ENCODE measurements at regions not wholly inside any gene's neighbourhood (a gene's known extent, or its start where the extent isn't known, plus 50 kb on each side); places are given as distances from the start of the nearest gene placed in this dataset.
"Not testable (repeated sequence)": the region's sequence is repeated elsewhere in the genome, so short reads cannot be mapped to it uniquely, and the experiment has no call there.

DNA sequence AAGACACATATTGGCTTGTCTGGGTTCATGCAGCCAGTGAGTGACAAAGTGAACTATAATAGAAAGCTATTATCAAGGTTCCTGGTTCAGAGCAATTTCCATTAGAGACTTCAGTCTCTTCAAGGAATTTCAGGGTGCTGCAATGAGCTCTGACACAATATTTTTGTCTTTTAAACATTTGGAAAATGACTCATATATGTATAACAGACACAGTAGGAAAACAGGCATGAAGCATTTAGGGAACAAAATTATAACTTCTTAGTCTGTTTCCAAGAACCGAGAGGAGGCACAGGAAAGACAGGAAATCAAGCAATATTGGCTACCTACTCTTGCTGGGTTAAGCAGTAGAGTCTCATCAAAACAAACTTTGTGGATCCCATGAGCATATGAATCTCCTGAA is 170.4 kb downstream of the PTPRC start:
- no peak for DNase-seq (ENCODE audit: low spot score)

DNA sequence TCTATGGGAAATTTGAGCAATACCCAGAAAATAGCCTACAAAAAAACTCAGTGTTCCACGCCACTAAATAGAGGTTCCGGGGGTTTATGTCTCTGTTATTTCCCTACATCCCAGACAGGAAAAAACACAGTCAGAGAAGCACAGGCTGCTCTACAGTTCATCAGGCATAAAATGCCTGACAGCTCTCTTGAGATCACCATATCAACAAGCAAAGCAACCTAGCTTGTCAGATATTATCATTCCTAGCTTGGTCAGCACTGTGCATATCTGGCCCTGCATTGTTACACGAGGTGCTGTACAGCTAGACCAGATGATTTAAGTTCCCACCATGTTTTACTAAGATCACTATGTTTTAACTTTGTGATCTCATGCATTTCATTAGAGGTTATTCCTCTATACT is 172.6 kb downstream of the PTPRC start:
- no peak for DNase-seq (ENCODE audit: low spot score)

DNA sequence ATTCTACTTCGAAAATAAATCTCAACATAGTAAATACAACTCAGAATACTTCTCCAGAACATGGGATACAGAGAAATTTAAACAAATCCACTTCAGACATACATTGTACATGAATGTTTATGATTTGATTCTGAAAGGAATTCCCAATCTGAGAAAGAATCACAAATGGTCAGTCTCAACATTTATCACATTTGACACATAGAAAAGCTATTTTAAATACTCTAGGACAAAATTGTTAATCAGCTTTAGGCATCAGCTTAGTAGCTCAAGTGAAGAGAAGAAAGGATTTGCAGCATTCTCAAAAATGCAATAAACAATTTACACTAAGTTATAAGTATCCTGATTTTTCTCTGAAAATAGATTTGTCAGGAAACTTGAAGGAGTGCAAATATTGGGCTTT is 184.8 kb downstream of the PTPRC start:
- no peak for DNase-seq (ENCODE audit: low spot score)

DNA sequence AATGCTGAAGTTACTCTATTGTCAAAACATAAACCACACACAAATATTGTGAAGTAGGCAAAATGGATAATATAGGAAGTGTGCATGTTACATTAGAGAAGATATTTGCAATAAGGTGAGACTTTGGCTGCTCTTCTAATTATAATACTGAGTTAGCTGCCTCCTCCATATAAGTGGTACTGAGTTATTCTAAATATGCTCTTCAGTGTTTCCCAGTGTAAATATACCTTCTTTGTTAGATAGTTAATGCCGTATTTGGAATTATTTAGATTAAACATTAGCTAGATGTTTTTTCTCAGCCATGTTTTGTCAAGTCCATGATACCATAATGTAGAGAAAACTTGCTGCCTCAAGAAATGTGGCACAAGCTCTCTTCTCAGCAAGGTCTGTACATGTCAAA is 186.4 kb downstream of the PTPRC start:
- no peak for DNase-seq (ENCODE audit: low spot score)

DNA sequence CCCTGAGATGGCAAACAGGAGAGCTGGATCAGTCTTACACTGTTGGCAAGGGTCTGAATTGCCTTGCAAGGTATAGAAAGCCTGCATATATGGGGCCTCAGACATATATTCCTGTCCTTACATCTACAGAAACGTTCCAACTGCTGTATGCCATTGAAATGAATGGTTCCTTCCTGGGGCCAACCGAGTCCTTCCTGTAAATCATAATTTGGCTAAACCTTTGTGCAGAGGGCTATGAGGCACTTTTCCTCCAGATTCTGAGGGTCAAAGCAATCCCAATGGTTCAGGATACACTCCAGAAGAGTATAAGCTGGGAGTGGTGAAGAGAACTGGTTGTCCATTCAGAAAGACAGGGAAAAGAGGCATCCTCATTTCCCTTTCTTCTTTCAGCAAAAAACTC is 190.5 kb downstream of the PTPRC start:
- no peak for DNase-seq (ENCODE audit: low spot score)

DNA sequence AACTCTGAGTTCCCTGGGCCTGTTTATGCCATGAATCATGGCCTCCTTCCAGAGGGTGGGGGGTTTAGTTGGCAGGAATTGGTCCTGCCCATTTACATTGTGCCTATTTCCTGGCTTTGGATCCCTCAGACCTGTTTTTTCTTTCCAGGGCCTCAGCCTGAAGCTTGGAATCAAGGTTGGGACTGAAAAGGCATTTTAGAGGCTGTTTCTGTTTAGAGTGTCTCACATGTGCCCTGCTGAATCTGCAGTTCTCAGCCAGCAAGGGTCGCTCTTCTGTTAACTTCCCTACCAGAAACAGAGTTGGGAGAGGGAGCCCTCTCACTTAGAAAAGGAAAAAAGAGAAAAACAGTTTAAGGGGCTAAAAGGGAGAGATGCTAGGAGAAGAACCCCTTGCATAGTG is 191.1 kb downstream of the PTPRC start:
- no peak for DNase-seq (ENCODE audit: low spot score)

DNA sequence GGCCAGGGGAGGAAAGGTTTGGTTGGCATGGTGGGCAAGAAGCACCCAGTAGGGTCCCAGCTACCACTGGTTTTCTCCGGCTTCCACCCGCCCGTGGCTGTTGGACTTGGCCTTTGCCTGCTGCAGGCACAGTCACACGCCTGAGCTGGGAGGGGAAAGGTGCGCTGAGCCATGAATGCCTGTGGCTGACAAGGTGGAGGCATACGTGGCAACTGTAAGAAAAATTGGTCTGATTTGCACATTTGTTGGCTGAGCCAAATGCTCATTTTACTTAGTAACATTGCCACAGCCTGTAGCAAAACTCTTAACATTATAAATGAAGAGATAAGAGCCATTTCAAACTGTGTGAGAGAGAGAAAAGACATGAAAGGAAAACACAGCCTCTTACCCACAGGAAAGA is 191.6 kb downstream of the PTPRC start:
- DNase-seq (ENCODE audit: low spot score), result no peak

DNA sequence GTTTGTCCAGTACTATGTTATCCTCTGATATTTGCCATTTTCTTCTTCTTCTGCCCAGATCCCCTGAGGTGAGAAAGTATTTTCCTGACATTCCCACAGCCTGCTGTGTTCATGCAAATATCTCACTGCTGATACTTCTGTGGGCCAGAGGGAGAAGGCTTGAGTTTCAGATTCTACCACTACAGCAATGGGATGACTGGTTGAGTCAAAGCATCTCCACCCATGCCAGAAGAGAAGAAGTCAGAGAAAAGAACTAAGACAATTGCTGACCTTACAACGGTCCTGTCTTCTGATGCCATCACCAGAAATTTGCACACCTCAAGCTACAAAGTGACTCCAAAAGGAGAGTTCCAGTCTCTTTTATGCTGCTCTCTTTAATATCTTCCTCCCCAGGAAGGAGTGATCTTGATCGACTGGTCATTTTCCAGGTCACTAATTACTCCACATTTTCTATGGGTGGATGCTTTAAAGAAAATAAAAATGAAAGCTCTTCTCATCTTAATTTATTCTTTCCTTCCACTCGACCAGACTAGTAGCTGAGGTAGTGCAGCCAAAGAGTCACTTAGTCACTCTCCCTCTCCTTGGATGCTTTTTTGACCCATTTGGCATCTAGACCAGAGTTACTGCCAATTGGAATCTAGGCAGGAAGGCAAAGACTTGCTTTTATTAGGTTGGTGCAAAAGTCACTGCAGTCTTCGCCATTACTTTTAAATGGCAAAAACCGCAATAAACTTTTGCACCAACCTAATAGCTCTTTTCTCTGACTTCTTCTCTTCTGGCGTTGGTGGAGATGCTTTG is 195.1 kb downstream of the PTPRC start:
- no peak for DNase-seq (ENCODE audit: low spot score)

DNA sequence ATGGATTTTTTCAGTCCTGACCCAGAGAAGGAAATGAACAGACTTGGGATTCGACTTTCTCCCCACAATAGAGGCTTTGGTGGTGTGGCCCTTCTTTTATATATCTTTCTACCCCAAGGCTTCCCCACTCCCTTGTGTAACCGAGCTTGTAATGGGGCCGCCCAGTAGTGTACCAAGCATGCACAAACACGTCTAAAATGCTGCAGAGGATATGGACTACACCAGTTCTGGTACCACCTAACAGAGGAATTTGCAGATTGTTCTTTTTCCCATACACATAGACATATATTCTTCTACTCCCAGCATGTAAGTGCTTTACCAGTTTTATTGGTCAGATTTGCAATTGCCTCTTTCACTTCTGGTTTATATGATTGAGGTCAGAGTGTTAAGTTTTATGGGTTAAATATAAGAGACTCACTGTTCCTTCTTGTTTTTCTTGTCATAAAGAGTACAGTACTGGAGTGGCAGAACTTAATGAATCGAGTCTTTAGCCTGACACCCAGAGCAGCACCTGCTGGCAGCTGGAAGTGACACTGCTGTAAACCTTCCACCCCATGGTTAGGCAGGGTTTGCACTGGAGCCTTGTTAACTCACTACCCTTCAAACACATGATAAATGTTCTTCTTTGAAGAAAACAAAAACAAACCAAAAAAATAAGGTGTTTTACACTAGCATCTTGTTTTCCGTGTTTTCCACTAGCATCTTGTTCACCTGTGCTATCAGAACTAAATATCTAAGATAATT is 198.6 kb downstream of the PTPRC start:
- peak; percentile 47 for DNase-seq (ENCODE audit: low spot score)

DNA sequence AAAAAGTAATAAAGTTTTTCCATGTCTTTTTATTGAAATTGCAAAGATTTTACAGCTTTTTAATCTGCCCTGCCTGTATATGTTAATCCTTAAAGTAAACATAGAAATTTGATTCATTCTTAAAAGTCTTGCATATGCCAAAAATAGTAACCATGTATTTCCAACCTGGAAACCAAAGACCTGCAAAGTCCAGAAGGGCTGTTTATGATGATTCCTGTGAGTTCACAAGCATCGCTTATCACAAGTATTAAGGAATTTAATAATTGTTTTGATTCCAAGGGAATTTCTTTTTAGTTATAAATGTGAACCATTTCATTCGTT is 199.1 kb downstream of the PTPRC start:
- DNase-seq (ENCODE audit: low spot score), result peak; percentile 5

DNA sequence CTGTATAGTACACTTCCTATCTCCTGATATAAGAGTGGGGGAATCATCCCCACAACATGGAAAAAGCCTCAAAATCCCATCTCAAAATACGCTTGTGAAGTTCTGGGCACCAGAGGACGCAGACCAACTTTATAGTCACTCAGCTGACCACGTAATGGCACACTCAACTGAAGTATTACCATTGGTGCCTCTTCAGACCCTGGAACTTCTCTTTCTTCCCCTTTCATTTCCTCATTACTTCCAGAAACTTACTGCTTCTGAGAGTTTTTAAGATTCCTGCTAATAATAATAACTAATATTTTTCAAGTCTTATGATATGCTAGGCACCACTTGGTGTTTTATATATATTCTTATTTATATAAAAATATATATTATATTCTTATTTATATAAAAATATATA is 202.6 kb downstream of the PTPRC start:
- DNase-seq (ENCODE audit: low spot score), result no peak

DNA sequence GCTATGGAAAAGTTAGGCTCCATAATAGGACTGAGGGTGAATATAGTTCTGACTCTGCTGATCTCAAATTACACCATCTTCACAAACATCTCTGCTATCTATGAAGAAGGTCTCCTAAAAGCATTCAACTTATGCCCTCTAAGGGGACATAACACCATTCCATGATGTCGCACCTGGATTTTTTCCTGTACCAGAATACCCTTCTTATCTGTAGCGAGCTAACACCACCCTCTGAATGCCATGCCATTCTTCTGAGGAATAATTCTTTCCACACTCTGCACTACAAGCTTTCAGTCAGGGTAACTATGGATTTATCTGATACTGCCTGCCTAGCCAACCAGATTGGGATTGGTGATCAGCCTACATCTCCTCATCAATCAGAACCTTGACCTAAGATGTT is 203.8 kb downstream of the PTPRC start:
- no peak for DNase-seq (ENCODE audit: low spot score)

DNA sequence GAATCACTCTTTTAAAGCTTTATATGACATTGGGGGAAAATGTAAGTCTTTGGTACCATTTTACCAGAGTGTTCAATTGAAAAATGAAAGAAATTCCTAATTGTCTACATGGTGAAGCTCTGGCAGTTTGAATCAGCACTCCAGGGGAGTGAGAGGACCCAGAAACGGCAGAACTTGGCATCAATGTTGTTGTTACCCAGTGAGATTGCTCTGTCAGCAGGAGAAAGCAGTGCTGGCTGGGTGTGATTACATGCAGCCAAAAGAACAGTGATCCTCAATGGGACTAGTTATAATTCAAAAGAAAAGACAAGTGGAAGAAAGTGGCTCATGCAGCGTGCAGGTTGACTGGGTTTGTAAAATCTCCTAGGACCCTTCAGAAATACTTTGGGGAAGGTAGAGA is 206.4 kb downstream of the PTPRC start:
- no peak for DNase-seq (ENCODE audit: low spot score)

DNA sequence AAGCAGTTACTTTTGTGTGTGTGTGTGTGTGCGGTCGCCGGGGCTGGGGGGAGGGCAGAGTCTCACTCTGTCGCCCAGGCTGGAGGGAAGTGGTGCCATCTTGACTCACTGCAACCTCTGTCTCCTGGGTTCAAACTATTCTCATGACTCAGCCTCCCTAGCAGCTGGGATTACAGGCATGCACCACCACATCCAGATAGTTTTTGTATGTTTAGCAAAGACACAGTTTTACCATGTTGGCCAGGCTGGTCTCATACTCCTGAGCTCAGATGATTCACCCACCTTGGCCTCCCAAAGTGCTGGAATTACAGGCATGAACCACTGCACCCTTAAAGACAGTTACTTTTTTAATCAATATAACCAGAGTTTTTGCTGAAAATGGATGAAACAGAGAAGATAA is 207.0 kb downstream of the PTPRC start:
- DNase-seq (ENCODE audit: low spot score), result no peak

DNA sequence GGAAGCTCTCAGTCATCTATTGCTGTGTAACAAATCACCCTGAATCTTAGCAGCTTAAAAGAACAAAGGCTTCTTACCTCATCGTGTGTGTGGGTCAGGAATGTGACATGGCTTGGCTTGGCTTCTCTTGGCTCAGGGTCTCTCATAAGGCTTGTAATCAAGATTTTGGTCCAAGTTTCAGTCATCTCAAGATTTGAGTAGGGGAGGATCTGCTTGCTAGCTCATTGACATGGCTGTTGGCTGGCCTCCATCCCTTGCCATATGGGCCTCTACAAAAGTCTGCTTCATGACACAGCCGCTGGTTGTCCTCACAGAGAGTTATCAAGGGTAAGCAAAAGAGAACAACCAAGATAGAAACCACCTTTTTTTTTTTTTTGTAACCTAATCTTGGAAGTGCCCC is 207.7 kb downstream of the PTPRC start:
- no peak for DNase-seq (ENCODE audit: low spot score)

DNA sequence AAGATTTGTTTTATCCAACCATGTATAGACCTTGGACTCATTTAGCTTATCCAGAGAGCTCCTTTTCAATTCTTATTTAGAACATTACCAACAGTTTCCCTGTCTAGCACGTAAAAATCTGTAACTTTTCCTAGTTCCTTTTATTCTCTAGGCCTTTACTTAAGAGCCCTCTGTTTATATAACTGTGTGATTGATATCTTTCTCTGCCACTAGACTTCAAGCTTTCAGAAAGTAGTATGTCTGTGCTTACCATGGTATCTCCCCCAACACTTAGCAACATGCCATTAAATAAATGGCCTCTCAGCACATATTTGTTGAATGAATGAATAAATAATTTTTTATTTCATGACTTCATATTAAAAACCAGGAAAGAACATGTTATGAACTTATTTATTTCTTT is 209.4 kb downstream of the PTPRC start:
- DNase-seq (ENCODE audit: low spot score), result no peak

DNA sequence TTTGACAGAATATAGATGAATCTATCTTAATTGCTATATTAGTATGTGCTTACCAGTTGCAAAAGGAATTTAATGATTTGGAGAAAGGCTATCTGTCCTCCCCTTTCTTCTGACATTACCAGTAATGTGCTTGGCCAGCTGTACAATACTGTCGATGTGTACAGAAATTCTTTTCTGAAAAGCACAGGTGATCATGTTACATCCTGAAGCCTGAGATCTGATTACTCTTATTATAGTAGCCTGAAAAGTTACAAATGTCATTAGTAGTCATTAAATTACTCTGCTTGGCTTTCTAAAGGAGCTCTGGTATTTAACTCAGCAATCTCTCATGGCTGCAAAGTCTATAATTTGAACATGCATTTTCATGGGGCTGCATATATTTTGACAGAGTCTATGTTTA is 209.8 kb downstream of the PTPRC start:
- no peak for DNase-seq (ENCODE audit: low spot score)

DNA sequence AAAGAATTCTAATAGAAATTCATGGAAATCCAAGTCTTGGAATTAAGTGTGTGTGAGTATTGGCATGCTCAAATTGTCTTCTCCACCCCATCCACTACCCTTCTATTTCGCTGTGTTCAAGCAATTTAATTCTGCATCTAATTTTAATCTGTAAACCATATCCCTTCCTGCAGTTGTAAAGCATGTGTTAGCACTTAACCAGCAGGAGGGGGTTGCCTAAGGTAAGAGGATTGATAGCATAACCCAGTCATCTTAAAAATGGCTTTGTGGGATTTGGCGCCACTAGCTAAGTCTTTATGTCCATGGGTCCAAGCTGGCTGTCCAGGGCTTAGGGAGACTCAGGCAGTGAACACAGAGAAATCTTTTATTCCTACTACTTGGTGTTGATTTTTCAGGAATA is 210.3 kb downstream of the PTPRC start:
- no peak for DNase-seq (ENCODE audit: low spot score)

DNA sequence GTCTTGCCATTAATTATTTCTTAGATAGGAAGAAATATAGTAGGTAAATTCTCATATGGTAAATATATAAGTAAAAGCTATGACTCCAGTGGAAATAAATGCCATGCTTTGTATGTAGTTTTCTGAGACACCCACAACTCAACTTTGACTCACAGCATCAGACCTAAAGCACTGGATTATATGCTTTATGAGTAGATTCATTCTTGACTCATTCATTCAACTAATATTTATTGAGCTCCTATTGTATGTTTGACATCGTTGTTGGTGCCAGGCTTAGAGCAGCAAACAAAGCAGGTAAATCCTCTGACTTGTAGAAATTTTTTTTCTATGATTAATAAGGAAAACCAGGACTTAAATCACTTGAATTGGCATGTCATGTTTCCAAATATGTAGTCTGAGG is 211.4 kb downstream of the PTPRC start:
- no peak for DNase-seq (ENCODE audit: low spot score)

DNA sequence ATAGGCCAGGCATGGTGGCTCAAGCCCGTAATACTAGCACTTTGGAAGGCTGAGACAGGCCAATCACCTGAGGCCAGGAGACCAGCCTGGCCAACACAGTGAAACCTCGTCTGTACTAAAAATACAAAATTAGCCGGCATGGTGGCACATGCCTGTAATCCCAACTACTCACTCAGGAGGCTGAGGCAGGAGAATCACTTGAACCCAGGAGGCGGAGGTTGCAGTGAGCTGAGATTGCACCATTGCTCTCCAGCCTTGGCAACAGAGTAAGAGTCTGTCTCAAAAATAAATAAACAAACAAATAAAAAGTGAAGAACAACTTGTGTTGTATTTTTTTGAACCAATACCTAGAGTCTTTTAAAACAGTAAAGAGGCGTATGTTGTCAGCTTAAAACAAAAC is 212.1 kb downstream of the PTPRC start:
- not testable (repeated sequence) for DNase-seq (ENCODE audit: low spot score)

DNA sequence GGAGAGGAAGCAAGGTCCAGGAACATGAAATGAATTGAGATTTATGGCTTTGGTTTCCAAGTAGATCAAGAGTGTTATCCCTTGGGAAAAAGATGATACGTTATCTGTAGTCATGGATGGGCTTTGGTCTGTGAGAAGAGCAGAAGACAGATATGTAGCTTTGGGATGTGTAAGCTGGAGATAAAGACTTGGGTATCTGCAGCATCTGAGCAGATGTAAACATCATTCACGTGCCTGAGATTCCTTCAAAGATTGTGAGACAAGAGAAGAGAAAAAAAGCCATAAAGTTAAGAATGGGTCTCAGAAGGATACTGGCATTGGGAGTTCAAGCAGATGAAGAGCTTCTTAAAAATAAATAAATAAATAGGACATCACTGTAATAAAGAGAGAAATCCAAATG is 217.8 kb downstream of the PTPRC start:
- no peak for DNase-seq (ENCODE audit: low spot score)

DNA sequence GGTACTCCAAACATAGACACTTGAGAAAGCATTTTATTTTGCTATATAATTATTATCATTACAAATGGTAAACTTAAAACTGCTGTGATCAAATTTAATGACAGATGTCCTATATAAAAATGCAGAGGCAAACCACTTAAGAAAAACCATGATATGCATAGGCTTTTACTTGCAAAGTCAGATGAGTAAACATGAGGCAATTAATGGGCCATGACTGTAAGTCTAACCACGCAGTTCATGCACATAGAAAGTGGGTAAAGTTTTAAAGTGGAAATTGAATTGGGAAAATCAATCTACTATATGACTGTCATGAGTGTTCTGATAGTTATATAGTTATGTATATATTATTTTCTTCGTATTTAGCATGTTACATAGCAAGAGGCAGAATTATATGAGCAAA is 219.2 kb downstream of the PTPRC start:
- no peak for DNase-seq (ENCODE audit: low spot score)

DNA sequence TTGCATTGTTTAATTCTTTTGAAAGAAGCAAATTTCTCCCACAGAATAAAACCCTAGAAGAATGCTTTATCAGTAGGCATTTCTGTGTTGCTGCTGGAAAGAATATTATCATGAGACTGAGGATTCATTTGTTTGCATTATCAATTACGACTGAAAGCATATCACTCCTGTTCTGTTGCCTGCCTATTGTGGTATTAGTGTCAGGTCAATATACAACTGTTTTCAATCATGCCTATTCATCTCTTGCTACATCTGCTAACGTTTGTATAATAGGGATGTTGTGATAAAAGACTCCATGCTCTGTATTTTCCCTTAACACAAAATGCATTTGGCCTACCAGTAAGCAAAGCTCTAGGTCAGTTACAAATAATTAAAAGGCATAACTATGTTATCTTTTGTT is 221.5 kb downstream of the PTPRC start:
- no peak for DNase-seq (ENCODE audit: low spot score)

DNA sequence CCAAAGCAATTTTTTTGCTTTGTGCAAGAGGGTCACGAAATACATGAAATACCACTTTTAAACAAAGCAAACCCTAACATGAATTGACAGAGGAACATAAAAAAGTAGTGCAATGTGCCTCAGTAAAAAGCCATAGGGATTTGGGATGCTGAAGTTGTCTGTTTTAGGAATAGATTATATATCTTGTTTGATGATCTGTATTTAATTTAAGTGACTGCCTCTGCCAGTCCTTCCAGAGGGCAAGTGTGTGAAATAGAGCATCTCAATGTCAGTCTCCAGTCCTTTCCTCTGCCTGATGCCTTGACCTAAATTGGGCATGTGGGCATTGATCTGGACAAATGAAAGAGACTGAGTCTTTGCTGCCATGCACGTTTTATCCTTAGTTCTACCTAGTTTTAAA is 222.8 kb downstream of the PTPRC start:
- no peak for DNase-seq (ENCODE audit: low spot score)
